ENCODE measurements at regions not wholly inside any gene's neighbourhood (a gene's known extent, or its start where the extent isn't known, plus 50 kb on each side); places are given as distances from the start of the nearest gene placed in this dataset.
"Not testable (repeated sequence)": the region's sequence is repeated elsewhere in the genome, so short reads cannot be mapped to it uniquely, and the experiment has no call there.

DNA sequence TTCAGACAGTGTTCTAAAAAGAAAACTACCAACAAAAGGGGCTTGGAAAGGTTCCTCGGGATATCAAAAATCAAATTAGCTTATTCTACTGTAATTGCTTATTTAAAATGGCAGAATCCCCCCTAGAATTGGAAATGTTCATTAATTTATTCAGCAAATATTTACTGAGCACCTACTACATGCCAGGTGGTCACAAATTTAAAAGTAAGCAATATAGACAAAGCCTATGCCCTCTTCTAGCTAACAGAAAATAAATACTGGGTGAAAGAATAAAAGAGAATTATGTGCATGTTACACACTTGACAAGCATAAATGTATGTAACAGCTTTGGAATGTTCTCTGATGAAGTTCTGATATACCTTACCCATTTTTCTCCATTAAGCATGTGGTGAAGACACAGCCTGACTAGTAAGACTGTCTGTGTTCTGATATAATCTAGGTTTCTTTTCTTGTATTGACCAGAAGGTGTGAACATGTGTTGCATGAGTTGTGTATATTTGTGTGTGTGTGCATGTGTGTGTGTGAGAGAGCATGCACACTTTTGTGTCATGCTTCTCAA is 606.7 kb upstream of the CITED2 start:
- H3K4me1 Mint-ChIP-seq, result peaks cover 57% of the 10 kb centered on the region
- peak overlapping the region; percentile 85 to 93 (median 90) for H3K27ac Mint-ChIP-seq
- H3K4me3 Mint-ChIP-seq, result no peak overlapping the region
- H3K9me3 Mint-ChIP-seq, result no peaks in the 10 kb centered on the region
- H3K27me3 Mint-ChIP-seq (ENCODE audit: low read depth), result no peaks in the 10 kb centered on the region
- H3K36me3 Mint-ChIP-seq (ENCODE audit: low read depth), result no peaks in the 10 kb centered on the region
- TF ChIP-seq, protein P1, sequence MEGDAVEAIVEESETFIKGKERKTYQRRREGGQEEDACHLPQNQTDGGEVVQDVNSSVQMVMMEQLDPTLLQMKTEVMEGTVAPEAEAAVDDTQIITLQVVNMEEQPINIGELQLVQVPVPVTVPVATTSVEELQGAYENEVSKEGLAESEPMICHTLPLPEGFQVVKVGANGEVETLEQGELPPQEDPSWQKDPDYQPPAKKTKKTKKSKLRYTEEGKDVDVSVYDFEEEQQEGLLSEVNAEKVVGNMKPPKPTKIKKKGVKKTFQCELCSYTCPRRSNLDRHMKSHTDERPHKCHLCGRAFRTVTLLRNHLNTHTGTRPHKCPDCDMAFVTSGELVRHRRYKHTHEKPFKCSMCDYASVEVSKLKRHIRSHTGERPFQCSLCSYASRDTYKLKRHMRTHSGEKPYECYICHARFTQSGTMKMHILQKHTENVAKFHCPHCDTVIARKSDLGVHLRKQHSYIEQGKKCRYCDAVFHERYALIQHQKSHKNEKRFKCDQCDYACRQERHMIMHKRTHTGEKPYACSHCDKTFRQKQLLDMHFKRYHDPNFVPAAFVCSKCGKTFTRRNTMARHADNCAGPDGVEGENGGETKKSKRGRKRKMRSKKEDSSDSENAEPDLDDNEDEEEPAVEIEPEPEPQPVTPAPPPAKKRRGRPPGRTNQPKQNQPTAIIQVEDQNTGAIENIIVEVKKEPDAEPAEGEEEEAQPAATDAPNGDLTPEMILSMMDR (IDR thresholded peaks at IDR 0.05; ENCODE audit: unreplicated experiment in 3 of 3), result no peak

DNA sequence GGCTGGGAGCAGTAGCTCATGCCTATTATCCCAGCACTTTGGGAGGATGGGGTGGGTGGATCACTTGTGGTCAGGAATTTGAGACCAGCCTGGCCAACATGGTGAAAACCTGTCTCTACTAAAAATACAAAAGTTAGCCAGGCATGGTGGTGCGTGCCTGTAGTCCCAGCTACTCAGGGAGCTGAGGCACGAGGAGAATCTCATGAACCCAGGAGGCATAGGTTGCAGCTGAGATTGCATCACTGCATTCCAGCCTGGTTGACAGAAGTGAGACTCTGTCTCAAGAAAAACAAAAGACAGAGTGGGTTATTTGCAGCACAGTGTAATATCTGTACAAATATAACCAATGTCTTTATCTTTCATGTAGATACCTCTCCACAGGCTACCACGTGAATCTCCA is 606.2 kb upstream of the CITED2 start:
- H3K9me3 Mint-ChIP-seq; H3K36me3 Mint-ChIP-seq (ENCODE audit: low read depth); H3K4me3 Mint-ChIP-seq; H3K27me3 Mint-ChIP-seq (ENCODE audit: low read depth): not testable (repeated sequence)
- Mint-ChIP-seq H3K27ac (peak overlapping the region; percentile 85 to 93 (median 90)), H3K4me1 (peaks cover 57% of the 10 kb centered on the region)

DNA sequence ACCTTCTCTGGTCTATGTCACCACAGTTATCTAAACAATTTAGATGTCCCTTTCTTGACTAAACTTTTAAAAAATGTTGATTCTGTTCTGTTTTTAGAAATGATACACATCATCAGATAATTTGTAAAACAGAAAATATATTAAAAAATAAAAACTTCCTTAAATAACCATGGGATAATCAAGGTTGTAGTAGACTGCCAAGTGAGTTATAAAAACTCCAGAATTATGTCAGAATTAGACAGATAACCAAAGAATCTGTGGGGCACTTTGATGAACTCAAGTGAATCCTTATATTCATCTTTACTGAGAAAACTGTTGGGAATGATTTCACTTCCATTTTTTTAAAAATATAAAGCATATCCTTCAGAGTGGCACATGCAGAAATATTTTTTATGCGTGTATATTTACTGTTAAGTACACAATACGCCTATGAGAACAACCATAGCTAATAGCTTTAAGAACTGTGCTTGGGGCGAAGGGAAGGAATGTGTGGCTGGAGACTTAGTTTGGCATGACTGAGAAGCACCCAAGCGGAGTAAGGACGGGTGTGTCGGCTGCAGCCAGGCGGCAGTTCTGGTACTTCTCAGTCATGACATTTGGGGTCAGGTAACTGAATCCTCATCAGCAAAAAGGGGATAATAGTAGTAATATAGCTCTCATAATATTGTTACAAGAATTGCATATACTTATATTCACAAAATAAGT is 604.7 kb upstream of the CITED2 start:
- H3K4me3 Mint-ChIP-seq, result peak overlapping the region in 1 of 3 experiments; percentile 26
- H3K27ac Mint-ChIP-seq, result peak overlapping the region; percentile 85 to 93 (median 90)
- TF ChIP-seq, protein P1 (IDR thresholded peaks at IDR 0.05; ENCODE audit: unreplicated experiment in 3 of 3), result no peak
- H3K27me3 Mint-ChIP-seq (ENCODE audit: low read depth), result no peaks in the 10 kb centered on the region
- H3K4me1 Mint-ChIP-seq, result peaks cover 55% of the 10 kb centered on the region
- no peaks in the 10 kb centered on the region for H3K9me3 Mint-ChIP-seq
- no peaks in the 10 kb centered on the region for H3K36me3 Mint-ChIP-seq (ENCODE audit: low read depth)

DNA sequence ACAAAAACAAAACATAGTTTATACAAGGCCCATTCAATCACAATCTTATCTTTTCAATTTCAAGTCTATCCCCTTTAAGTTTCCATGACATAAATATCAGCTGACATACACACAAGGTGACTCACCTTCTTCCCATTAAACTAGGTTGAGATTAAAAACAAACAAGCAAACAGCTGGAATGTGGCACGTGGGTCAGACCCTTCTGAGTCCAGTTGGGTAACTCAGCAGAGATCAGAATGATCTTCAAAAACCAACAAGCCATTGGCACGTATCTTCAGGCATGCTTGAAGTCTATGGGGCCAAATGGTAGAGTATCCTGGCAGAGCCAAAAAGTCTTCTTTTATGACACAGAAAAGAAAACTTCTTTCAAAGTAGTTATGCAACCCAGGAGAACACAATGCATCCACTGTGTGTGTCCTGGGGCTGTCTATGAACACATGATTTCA is 603.5 kb upstream of the CITED2 start:
- Mint-ChIP-seq H3K27ac (peak overlapping the region; percentile 36 to 79 (median 43)), H3K9me3 (no peaks in the 10 kb centered on the region), H3K27me3 (ENCODE audit: low read depth) (no peaks in the 10 kb centered on the region), H3K36me3 (ENCODE audit: low read depth) (no peaks in the 10 kb centered on the region), H3K4me1 (peaks cover 50% of the 10 kb centered on the region), H3K4me3 (no peak overlapping the region)
- TF ChIP-seq, protein P1 (IDR thresholded peaks at IDR 0.05; ENCODE audit: unreplicated experiment in 3 of 3), result no peak

DNA sequence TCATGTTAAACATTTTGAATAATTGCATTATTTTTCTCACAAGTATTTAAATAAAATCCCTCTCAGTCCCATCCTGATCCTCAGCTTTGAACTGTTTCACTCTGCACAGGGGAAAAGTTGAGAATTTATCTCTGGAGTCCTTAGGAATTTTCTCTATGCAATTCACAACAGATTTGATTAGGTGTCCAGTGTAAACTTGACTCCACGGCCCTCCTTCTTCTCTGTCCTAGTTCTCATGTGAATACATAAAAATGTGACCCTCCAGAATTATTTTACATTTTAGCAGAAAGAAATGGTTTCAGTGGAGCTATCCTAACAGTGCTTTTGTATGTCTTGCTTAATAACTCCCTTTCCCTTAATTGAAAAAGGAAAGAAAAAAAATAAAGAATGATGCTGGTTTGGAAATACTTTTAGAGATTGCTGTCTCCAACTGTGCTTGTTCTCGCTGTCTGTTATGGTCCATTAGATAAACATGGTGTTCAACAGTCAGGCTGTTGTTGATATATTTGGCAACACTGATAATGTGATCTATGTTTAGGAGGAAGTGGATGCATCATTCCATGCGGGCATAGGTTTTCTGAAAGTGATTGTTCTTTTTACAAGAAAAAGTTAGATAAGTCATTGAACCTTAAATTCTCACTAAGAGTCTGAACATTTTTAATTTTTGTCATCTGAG is 599.4 kb upstream of the CITED2 start:
- Mint-ChIP-seq H3K9me3 (peaks cover 3% of the 10 kb centered on the region), H3K27me3 (ENCODE audit: low read depth) (no peaks in the 10 kb centered on the region), H3K36me3 (ENCODE audit: low read depth) (peaks cover 5% of the 10 kb centered on the region), H3K4me3 (no peak overlapping the region), H3K27ac (peak overlapping the region; percentile 22 to 70 (median 30)), H3K4me1 (peaks cover 17% of the 10 kb centered on the region)
- TF ChIP-seq, protein P1 (IDR thresholded peaks at IDR 0.05; ENCODE audit: unreplicated experiment in 3 of 3), result no peak

DNA sequence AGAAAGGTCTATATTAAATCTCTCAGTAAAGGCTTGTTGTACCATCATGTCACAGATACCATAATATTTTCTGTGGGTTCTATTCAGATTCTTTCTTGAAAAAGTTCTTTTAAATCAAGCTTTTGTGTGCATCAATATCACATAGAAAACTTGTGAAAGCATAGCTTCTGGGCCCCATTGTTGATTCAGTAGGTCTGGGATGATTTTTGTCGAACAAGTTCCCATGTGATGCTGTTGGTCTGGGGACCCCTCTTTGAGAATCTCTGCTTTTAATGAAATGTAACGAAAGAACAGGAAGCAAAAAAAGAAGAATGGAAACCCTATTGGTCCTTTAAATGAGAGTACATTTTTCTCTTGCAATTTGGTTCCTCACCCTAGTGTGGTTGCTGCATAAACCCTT is 597.7 kb upstream of the CITED2 start:
- Mint-ChIP-seq H3K27ac (no peak overlapping the region), H3K27me3 (ENCODE audit: low read depth) (no peaks in the 10 kb centered on the region), H3K4me3 (no peak overlapping the region), H3K36me3 (ENCODE audit: low read depth) (peaks cover 5% of the 10 kb centered on the region), H3K4me1 (peaks cover 10% of the 10 kb centered on the region), H3K9me3 (peaks cover 3% of the 10 kb centered on the region)
- TF ChIP-seq, protein P1 (IDR thresholded peaks at IDR 0.05; ENCODE audit: unreplicated experiment in 3 of 3), result no peak

All from nephron (organoid).